ENCODE measurements at regions not wholly inside any gene's neighbourhood (a gene's known extent, or its start where the extent isn't known, plus 50 kb on each side); places are given as distances from the start of the nearest gene placed in this dataset.

- POLR2A ChIA-PET: no interaction called here
Measured at GRCh38 chr14:58941629-58942028, 246.8 kb upstream of the DAAM1 start.

More at GRCh38 chr14:58941629-58942028, 246.8 kb upstream of the DAAM1 start:
- DNase-seq (ENCODE audit: low read depth, low spot score): no peak
- Histone ChIP-seq H3K4me3 (replicated peaks in 1 of 2; ENCODE audit: low read depth in 1 of 2, low read length in 2 of 2) (no peak overlapping the region), H3K79me2 (ENCODE audit: insufficient read depth, low read length) (no peaks in the 10 kb centered on the region), H3K27me3 (ENCODE audit: insufficient read depth, low read length) (no peaks in the 10 kb centered on the region), H2AFZ (ENCODE audit: low read depth, low read length, poor library complexity, severe bottlenecking) (no peak overlapping the region), H3K27ac (ENCODE audit: low read depth, low read length) (no peak overlapping the region), H3K4me1 (ENCODE audit: control insufficient read depth in 1 of 2, insufficient read depth in 2 of 2, low read length in 2 of 2) (no peaks in the 10 kb centered on the region), H3K9me3 (ENCODE audit: control insufficient read depth in 1 of 2, insufficient read depth in 1 of 2, low read depth in 1 of 2, low read length in 2 of 2) (no peaks in the 10 kb centered on the region), H3K9ac (ENCODE audit: low read length) (no peak overlapping the region), H4K20me1 (ENCODE audit: insufficient read depth) (no peaks in the 10 kb centered on the region), H3K9me2 (ENCODE audit: insufficient read depth) (no peaks in the 10 kb centered on the region; the same call in 1 of the 2 replicates), H3K36me3 (ENCODE audit: control insufficient read depth in 1 of 2, insufficient read depth in 2 of 2, low read length in 2 of 2) (no peaks in the 10 kb centered on the region), H3K4me2 (ENCODE audit: low read length) (no peak overlapping the region)
- intact Hi-C loops (cut with micrococcal nuclease): no loop called here
- no TSS peak for BruUV-seq (replicated peaks)
- TF ChIP-seq JUND (IDR thresholded peaks at IDR 0.05) (no peak), EZH2phosphoT487 (IDR thresholded peaks at IDR 0.05; ENCODE audit: borderline replicate concordance) (no peak), REST (IDR thresholded peaks at IDR 0.05; ENCODE audit: low read depth) (no peak), ZBTB33 (IDR thresholded peaks at IDR 0.05; ENCODE audit: extremely low read depth, insufficient replicate concordance, low read length) (no peak), POLR2A (IDR thresholded peaks at IDR 0.05; ENCODE audit: borderline replicate concordance, extremely low read depth, insufficient read depth, insufficient read length) (no peak), YY1 (IDR thresholded peaks at IDR 0.05; ENCODE audit: extremely low read depth, insufficient replicate concordance, low read depth, low read length) (no peak), SP1 (IDR thresholded peaks at IDR 0.05; ENCODE audit: low read depth) (no peak), ELF1 (IDR thresholded peaks at IDR 0.05; ENCODE audit: borderline replicate concordance, low read depth) (no peak), CTCF (IDR thresholded peaks at IDR 0.05 in 2 of 3, conservative IDR thresholded peaks at IDR 0.05 in 1 of 3; ENCODE audit: borderline replicate concordance in 1 of 3, insufficient read depth in 1 of 3, low read depth in 2 of 3, low read length in 2 of 3) (no peak), SRF (IDR thresholded peaks at IDR 0.05; ENCODE audit: low read depth) (no peak), FOSL1 (IDR thresholded peaks at IDR 0.05; ENCODE audit: low read depth) (no peak), EZH2 (IDR thresholded peaks at IDR 0.05) (no peak), CBX3 (IDR thresholded peaks at IDR 0.05; ENCODE audit: low read depth) (no peak), TCF7L2 (IDR thresholded peaks at IDR 0.05; ENCODE audit: borderline replicate concordance, extremely low read depth, insufficient read depth, insufficient read length) (no peak), SIN3A (IDR thresholded peaks at IDR 0.05; ENCODE audit: low read depth) (no peak)
- TF ChIP-seq, protein P1, sequence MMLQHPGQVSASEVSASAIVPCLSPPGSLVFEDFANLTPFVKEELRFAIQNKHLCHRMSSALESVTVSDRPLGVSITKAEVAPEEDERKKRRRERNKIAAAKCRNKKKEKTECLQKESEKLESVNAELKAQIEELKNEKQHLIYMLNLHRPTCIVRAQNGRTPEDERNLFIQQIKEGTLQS (IDR thresholded peaks at IDR 0.05): no peak
- RAD21 ChIA-PET (ENCODE audit: low non-redundant PET in 1 of 2, low total read pairs in 2 of 2, uncharacterized antibody in 2 of 2, unreplicated experiment in 2 of 2): no interaction called here
- CTCF ChIA-PET: no interaction called here
- no peak for ATAC-seq
